ENCODE measurements at regions not wholly inside any gene's neighbourhood (a gene's known extent, or its start where the extent isn't known, plus 50 kb on each side); places are given as distances from the start of the nearest gene placed in this dataset.

GRCh38 chr9:87359958-87360601, 137.6 kb upstream of the DAPK1 start:
- Histone ChIP-seq H3K4me1 (replicated peaks in 1 of 4; ENCODE audit: control insufficient read depth in 3 of 4, insufficient read depth in 4 of 4, low read length in 3 of 4) (peaks cover 0 to 4% (median 1%) of the 10 kb centered on the region in 4 experiments; a peak in 2 of 7 replicates), H2BK15ac (ENCODE audit: low read length) (no peak overlapping the region), H3K9me3 (ENCODE audit: insufficient read depth in 2 of 2, low read depth in 1 of 2, low read length in 1 of 2) (0 out of 4 replicates have a peak, but pooled peaks cover 0 to 2% of the 10 kb centered on the region in 2 experiments), H3K23ac (ENCODE audit: insufficient read length) (no peak overlapping the region), H4K20me1 (replicated peaks in 1 of 2; ENCODE audit: control insufficient read depth in 1 of 2, insufficient read depth in 2 of 2, low read length in 2 of 2) (no peaks in the 10 kb centered on the region), H3K9ac (replicated peaks in 1 of 4; ENCODE audit: extremely low read depth in 1 of 4, low read depth in 3 of 4, low read length in 3 of 4) (no peak overlapping the region), H4K8ac (ENCODE audit: extremely low read depth, insufficient read depth, low read length) (no peak overlapping the region), H2BK5ac (ENCODE audit: low read depth, low read length) (no peak overlapping the region), H4K5ac (ENCODE audit: insufficient read length, low read depth, low read length) (no peak overlapping the region), H2AK5ac (ENCODE audit: low read depth, low read length) (no peak overlapping the region), H2BK12ac (ENCODE audit: low read depth, low read length) (no peak overlapping the region), H2BK120ac (replicated peaks; ENCODE audit: low read depth, low read length) (no peak overlapping the region), H3K4ac (replicated peaks; ENCODE audit: insufficient read length, low read depth, low read length) (no peak overlapping the region), H3K79me1 (ENCODE audit: low read depth, low read length) (no peaks in the 10 kb centered on the region), H3K27me3 (replicated peaks in 1 of 4; ENCODE audit: control insufficient read depth in 3 of 4, extremely low read depth in 1 of 4, insufficient read depth in 3 of 4, low read length in 3 of 4) (no peaks in the 10 kb centered on the region; a peak in 1 of 7 replicates), H3K79me2 (ENCODE audit: control insufficient read depth in 1 of 2, insufficient read depth in 2 of 2, low read length in 2 of 2) (no peaks in the 10 kb centered on the region), H2BK20ac (ENCODE audit: low read length) (no peak overlapping the region), H3K4me3 (ENCODE audit: extremely low read depth in 1 of 4, insufficient read depth in 2 of 4, low read depth in 3 of 4, low read length in 4 of 4) (no peak overlapping the region), H3K14ac (ENCODE audit: insufficient read length) (no peak overlapping the region), H3K4me2 (ENCODE audit: insufficient read depth in 1 of 2, low read depth in 2 of 2, low read length in 2 of 2) (no peak overlapping the region), H3K23me2 (ENCODE audit: low read depth, low read length) (no peaks in the 10 kb centered on the region), H4K91ac (replicated peaks; ENCODE audit: insufficient read length, low read length) (no peak overlapping the region), H3K36me3 (ENCODE audit: control insufficient read depth in 2 of 4, insufficient read depth in 4 of 4, low read length in 3 of 4) (no peaks in the 10 kb centered on the region), H3K27ac (ENCODE audit: low read depth, low read length) (no peak overlapping the region), H3K56ac (replicated peaks; ENCODE audit: insufficient read length, low read depth, low read length) (no peak overlapping the region), H3K18ac (ENCODE audit: extremely low read depth, low read length) (no peak overlapping the region), H2AFZ (ENCODE audit: low read length) (no peak overlapping the region)
- WGBS, 2 experiments (ENCODE audit: extremely low coverage in 1 of 2, insufficient coverage in 1 of 2, insufficient read length in 1 of 2, insufficient replicate concordance in 2 of 2, low coverage in 1 of 2, low lambda C conversion rate in 2 of 2, missing lambda C conversion rate in 1 of 2) = 80% methylated on average over 3 of the region's 3 CpGs; no CpG with 5 or more reads in 1 of the 2 experiments
- TF ChIP-seq CHD2 (IDR thresholded peaks at IDR 0.05; ENCODE audit: low read length) (no peak), SUZ12 (IDR thresholded peaks at IDR 0.05; ENCODE audit: low read length) (no peak), NANOG (IDR thresholded peaks at IDR 0.05; ENCODE audit: insufficient read depth, low read depth, low read length, poor library complexity, severe bottlenecking) (no peak), NRF1 (IDR thresholded peaks at IDR 0.05; ENCODE audit: low read depth, low read length) (no peak), BRCA1 (IDR thresholded peaks at IDR 0.05; ENCODE audit: low read depth, low read length) (no peak), YY1 (IDR thresholded peaks at IDR 0.05; ENCODE audit: low read depth, low read length) (no peak), PHF8 (conservative IDR thresholded peaks at IDR 0.05; ENCODE audit: low read depth, low read length) (no peak), SIRT6 (IDR thresholded peaks at IDR 0.05; ENCODE audit: low read length) (no peak), RAD21 (IDR thresholded peaks at IDR 0.05 in 1 of 2, conservative IDR thresholded peaks at IDR 0.05 in 1 of 2; ENCODE audit: low read depth in 2 of 2, low read length in 2 of 2) (no peak), CHD1 (IDR thresholded peaks at IDR 0.05; ENCODE audit: low read depth, low read length) (no peak), CEBPB (IDR thresholded peaks at IDR 0.05; ENCODE audit: low read depth, low read length) (no peak), E2F6 (IDR thresholded peaks at IDR 0.05) (no peak)
- FAIRE-seq = no peak
- DNase-seq (ENCODE audit: low read depth in 1 of 2, low spot score in 2 of 2) = no peak
- POLR2A ChIA-PET (ENCODE audit: partially characterized antibody) = no interaction called here
- CTCF ChIA-PET (ENCODE audit: partially characterized antibody) = interaction anchor here (0.7 kb wide), 1 partner anchor 10 kb away, joined by 3 read pairs; no protein-coding TSS in a partner anchor
